HG02642 (cell line): ENCODE measurements at regions not wholly inside any gene's neighbourhood (a gene's known extent, or its start where the extent isn't known, plus 50 kb on each side); places are given as distances from the start of the nearest gene placed in this dataset.
"Not testable (repeated sequence)": the region's sequence is repeated elsewhere in the genome, so short reads cannot be mapped to it uniquely, and the experiment has no call there.

Experiments
- ATAC-seq: cut with Tn5 transposase; IDR thresholded peaks from one replicate; pipeline ENCODE4 v1.9.1; 2021; ENCODE audit warnings: mild to moderate bottlenecking; ENCODE audit not compliant: unreplicated experiment, poor library complexity

DNA sequence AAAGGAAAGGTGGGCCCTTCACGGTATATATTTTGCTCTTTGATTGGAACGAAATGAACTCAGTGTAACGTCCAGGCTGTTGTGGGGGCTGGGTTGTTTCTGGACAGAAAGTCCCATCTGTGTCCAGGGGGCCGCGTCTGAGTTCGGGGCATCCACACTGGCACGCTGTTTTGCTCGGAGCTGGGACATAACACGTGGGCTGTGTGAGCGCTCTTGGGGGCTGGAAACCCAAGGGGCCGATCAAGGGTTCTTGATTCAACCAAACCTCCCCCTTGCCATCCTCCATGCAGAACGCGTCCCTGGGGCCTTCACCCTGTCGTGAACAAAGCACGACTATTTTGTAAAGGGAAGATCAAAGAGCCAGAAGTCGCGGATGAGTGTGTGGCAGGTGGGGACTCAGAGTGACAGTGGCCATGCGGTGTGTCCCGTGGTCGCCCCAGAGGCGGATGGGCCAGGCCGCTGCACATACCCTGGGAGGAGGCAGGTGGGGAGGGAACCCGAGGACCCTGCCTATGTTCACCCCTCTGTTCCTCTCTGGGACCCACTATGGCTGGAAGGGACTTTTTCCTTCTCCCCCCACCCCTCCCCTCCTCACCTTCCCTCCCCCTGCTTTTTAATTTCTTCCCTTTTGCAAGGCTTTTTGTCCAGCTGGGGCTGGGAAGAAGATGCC is 387.2 kb downstream of the SEC14L1 start:
- no peak for ATAC-seq

- ATAC-seq: no peak
These were observed 388.0 kb downstream of the SEC14L1 start for GRCh38 chr17:77528516-77529327.

DNA sequence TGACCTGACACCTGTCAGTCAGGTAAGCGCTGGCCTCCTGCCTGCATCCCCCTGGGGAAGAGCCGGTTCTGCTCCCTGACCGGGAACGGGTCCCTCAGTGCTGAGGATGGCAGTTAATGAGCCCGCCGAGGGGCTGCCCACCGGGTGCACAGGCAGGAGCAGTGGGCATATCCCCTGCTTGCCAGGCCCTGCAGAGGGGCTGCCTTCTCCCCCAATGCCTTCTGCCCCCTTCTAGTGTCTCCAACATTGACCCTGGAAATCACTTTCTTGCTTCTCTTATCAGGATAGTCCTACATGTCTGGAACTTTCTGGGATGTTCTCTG is 388.5 kb downstream of the SEC14L1 start:
- no peak for ATAC-seq

DNA sequence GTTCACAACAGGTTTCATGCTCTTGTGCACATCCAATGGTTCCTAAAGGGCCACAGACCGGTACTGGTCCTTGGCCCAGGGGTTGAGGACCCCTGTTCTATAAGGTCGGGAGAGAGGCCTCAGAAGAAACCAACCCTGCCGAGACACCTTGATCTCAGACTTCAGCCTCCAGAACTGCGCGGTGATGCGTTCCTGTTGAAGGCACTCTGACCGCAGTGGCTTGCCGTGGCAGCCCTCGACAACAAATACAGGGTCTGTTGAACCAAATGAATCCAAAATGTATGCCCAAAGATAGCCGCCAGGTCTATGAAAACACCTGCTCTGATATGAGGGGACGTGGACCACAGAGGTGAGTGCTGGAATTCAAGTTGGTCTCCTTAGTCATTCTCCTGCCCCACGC is 389.8 kb downstream of the SEC14L1 start:
- ATAC-seq: no peak

DNA sequence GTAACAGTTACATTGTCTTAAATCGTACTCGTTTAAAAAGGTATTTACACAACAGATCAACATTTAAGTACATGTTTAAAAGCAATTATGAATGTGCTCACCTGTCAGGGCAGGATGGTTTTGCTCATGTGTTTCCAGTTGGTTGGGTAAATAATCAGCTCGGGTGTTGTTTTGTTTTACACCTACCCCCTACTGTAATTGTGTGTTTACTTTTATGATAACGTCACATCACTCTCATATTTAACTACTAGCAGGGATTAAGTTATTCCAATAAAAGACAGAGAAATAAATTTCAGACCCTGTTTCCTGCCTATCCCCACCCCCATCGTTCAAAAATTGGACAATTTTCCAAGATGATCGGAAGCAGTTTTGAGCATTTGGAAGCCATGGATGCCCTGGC is 390.2 kb downstream of the SEC14L1 start:
- no peak for ATAC-seq

GRCh38 chr17:77531641-77532040 is 390.9 kb downstream of the SEC14L1 start:
- ATAC-seq: no peak

- not testable (repeated sequence) for ATAC-seq
These were observed 392.9 kb downstream of the SEC14L1 start for GRCh38 chr17:77533697-77534096.

GRCh38 chr17:77534137-77534536 is 393.4 kb downstream of the SEC14L1 start:
- no peak for ATAC-seq

DNA sequence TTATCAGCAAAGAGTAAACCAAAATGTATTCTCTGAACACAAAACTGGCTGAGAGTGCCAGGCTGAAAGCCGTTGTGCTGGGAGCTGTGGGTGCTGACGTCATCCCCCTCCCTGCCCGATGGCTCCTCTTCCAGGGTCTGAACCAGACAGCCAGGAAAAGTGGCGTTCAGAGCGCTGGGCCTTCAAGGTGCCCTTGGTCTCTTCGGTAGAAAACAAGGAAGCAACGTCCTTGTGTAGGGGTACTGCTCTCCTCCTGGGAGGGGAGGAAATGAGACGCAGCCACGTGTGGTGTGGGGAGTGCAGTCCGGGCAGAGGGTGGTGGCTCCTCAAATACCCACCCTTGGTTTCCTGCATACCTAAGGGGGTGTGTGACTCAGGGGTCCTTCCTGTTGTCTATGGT is 394.7 kb downstream of the SEC14L1 start:
- ATAC-seq: no peak

DNA sequence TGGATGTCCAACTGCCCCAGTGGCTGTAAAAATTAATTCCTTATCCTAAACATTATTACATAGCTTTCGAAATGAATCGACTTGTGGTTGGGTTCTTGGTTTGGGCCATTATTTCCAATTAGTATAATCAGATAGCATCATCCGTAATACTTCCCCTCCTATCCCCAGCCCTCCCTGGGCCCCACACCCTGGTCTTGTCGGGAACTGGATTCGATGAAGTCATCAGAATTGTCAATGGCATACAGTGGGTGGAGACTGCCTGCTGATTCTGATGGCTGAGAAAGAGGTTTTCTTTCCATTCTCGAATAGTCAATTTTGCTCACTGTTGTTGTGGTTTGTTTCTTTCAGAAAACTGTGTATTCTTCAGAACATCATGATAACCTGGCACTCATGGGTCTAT is 395.1 kb downstream of the SEC14L1 start:
- no peak for ATAC-seq

DNA sequence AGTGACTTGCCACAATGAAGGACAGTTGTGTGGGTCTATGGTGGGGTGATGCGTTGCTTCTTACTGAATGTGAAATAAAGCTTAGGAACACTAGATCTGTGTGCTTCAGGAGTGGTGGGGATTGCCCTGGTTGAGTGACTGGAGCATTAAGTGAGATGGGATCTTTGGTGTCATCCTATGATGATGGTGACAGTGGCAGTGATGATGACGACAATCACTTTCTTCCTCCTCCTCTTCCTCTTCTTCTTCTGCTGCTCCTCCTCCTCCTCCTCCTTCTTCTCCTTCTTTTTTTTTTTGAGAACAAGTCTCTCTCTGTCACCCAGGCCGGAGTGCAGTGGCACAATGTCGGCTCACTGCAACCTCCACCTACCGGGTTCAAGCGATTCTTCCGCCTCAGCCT is 396.8 kb downstream of the SEC14L1 start:
- ATAC-seq: no peak

- ATAC-seq: no peak
These were observed 399.8 kb downstream of the SEC14L1 start for GRCh38 chr17:77540531-77540930.

DNA sequence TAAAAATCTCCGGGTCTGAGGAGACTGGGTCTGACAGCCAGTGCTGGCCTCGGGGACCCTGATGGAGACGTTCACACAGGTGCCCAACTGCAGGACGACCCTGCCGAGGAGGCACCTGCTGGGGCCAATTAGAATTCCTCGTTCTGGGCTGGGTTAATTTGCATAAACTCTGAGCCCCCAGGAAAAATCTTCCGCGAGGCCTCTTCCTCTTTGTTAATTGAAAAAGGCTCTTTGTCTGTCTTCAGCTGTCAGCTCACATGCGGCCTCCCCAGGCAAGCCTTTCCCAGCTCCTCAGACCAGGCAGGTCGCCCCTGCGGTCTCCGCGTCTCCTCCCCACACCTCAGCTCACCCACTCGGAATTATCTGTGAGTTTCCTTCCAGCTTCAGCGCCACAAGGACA is 400.2 kb downstream of the SEC14L1 start:
- ATAC-seq: no peak

GRCh38 chr17:77542011-77542410 is 401.2 kb downstream of the SEC14L1 start:
- ATAC-seq: no peak

DNA sequence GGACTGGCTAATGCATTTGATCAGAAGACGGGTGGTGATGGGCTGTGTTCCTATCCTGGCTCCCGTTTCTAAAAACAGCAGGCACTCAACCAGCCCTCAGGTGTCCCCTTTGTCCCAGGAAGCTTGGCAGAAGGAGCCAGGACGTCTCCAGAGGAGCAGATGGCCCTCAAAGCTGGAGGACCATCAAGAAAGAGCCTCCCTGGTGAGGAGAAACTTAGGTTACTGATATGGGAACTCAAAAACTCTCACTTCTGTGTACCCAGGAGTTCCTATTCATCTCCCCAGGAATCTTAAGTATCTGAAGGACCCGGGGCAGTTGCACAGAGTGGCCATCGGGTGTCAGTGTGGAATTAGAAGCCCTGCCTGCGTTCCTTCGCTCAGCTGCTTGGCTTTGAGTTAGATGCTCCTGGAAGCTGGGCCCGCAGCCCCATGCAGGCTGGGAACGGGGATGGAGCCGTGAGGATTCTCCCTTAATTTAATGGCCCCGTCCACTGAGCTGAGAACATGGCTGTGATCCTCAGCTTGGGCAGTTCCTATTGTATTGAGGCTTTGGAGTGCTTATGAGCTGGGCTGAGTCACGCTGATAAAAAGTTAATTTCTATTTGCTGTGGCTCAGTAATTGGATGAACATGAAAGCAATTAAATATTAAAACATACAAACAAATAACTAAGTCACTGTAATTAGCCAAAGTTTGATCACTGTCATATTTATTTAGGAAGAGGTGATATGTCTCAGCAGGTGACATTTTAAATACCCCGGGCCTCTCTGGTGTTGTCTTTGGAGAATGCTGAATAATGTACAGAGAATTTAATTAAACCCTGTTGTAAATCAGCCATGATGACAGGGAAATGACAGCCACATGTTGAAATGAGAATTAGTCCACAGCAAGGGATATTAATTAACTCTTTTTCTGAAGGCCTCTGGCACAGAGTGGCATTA is 402.1 kb downstream of the SEC14L1 start:
- ATAC-seq: no peak

DNA sequence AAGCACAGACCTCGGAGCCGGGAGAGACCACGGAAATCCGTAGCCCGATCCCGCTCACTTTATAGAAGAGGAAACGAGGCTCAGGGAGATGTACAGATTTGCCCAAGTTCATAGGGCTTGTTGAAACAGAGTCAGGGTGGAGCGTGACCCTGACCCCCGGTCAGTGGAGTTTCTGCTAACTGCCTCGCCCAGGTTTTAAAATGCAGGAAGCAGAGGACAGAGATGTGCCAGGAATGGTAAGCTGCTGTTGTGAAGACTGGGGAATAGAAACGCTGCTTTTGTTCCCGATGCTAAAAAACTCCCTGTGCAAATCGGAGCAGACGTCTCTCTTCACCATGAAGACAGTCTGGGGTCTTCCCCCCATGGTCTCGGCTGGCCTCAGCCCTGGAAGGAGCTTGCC is 403.0 kb downstream of the SEC14L1 start:
- no peak for ATAC-seq

DNA sequence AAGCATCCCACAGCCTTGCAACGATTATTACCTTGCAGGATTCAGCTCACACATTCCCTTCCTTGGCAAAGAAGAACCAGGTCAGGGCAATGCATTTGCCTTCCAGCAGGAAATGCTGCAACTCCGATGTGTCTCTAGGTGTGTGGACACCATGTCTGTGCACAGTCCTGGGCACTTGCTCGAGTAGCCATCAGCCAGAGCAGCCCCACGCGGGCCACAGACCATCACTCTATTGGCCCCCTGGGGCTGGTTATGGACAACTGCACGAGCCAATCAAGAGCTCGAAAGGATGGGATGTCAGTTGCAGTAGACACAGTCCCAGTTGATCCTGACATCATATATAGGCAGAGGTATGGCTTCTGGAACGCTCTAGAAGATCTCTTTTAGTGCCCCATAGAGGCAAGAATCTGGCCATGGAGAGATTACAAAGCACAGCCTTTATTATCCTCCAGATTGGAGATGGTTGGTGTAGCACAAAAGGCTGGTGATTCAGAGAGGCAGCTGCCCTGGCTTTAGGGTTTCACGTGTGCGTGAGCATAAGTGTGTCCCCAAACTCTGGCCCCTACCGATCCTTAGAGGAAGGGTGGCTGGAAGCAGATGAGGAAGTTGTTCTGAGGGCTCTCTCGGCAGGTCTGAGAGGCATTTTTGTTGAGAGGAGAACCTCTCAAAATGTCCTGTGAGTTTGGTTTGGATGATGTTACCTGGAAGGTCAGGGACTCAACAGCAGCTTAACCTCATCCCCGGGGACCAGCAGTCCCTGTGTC is 403.8 kb downstream of the SEC14L1 start:
- ATAC-seq: no peak

DNA sequence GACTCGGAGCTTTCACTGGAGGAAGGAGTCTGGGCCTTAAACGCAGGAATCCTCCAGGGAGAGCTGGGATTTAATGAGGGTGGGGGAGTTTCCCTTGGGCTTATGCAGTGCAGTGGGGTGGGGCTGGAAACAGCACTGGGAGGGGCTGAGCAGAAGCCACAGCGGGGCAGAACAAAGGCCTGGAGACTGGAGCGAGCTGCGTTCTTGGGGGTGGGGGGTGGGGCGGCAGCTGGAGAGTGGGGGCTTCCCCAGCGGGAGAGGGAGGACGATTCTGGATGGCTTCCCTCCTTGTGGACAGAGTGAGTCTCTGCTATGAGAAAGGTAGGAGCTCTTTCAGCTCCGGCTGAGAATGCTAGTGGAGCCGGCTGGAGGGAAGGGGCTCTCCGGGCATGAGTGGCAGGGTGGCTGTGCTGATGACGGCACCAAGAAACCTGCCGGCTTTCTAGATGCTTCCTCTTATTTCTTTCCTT is 406.0 kb downstream of the SEC14L1 start:
- ATAC-seq: no peak

- no peak for ATAC-seq
These were observed 408.2 kb downstream of the SEC14L1 start for GRCh38 chr17:77548967-77549366.

- ATAC-seq: no peak
These were observed 408.7 kb upstream of the TNRC6C start for GRCh38 chr17:77549726-77550366.
